ENCODE measurements at regions not wholly inside any gene's neighbourhood (a gene's known extent, or its start where the extent isn't known, plus 50 kb on each side); places are given as distances from the start of the nearest gene placed in this dataset.

- no peaks in the 10 kb centered on the region for H3K4me1 ChIP-seq (ENCODE audit: insufficient read depth)
- H3K4me3 ChIP-seq (ENCODE audit: low read depth, low read length), result no peak overlapping the region
- no peak overlapping the region for H3K27ac ChIP-seq (ENCODE audit: low read depth)
- no peak for DNase-seq (ENCODE audit: extremely low spot score)
- no peaks in the 10 kb centered on the region for H3K36me3 ChIP-seq (ENCODE audit: insufficient read depth)
Measured at GRCh38 chr18:60445341-60445740, 72.8 kb upstream of the MC4R start.

GRCh38 chr18:60446821-60447220 is 74.2 kb upstream of the MC4R start:
- no peak overlapping the region for H3K4me3 ChIP-seq (ENCODE audit: low read depth, low read length)
- H3K27ac ChIP-seq (ENCODE audit: low read depth), result no peak overlapping the region
- no peaks in the 10 kb centered on the region for H3K36me3 ChIP-seq (ENCODE audit: insufficient read depth)
- no peak for DNase-seq (ENCODE audit: extremely low spot score)
- 62% methylated on average over 5 of the region's 5 CpGs for WGBS
- H3K4me1 ChIP-seq (ENCODE audit: insufficient read depth), result no peaks in the 10 kb centered on the region

GRCh38 chr18:60448487-60449267 is 76.1 kb upstream of the MC4R start:
- Histone ChIP-seq H3K36me3 (ENCODE audit: insufficient read depth) (no peaks in the 10 kb centered on the region), H3K27ac (ENCODE audit: low read depth) (no peak overlapping the region), H3K4me1 (ENCODE audit: insufficient read depth) (no peaks in the 10 kb centered on the region), H3K4me3 (ENCODE audit: low read depth, low read length) (no peak overlapping the region)
- WGBS, result 79% methylated on average over 3 of the region's 3 CpGs
- DNase-seq (ENCODE audit: extremely low spot score), result no peak

GRCh38 chr18:60452421-60452820 is 79.8 kb upstream of the MC4R start:
- no peak for DNase-seq (ENCODE audit: extremely low spot score)
- WGBS, result 66% methylated on average over 1 of the region's 1 CpG
- H3K27ac ChIP-seq (ENCODE audit: low read depth), result no peak overlapping the region
- H3K36me3 ChIP-seq (ENCODE audit: insufficient read depth), result no peaks in the 10 kb centered on the region
- no peak overlapping the region for H3K4me3 ChIP-seq (ENCODE audit: low read depth, low read length)
- H3K4me1 ChIP-seq (ENCODE audit: insufficient read depth), result no peaks in the 10 kb centered on the region

GRCh38 chr18:60466677-60467076 is 94.1 kb upstream of the MC4R start:
- Histone ChIP-seq H3K27ac (ENCODE audit: low read depth) (no peak overlapping the region), H3K4me3 (ENCODE audit: low read depth, low read length) (no peak overlapping the region), H3K36me3 (ENCODE audit: insufficient read depth) (no peaks in the 10 kb centered on the region), H3K4me1 (ENCODE audit: insufficient read depth) (no peaks in the 10 kb centered on the region)
- 95% methylated on average over 3 of the region's 3 CpGs for WGBS
- DNase-seq (ENCODE audit: extremely low spot score), result no peak

- Histone ChIP-seq H3K27ac (ENCODE audit: low read depth) (no peak overlapping the region), H3K36me3 (ENCODE audit: insufficient read depth) (no peaks in the 10 kb centered on the region), H3K4me1 (ENCODE audit: insufficient read depth) (no peaks in the 10 kb centered on the region), H3K4me3 (ENCODE audit: low read depth, low read length) (no peak overlapping the region)
- WGBS, result 49% methylated on average over 5 of the region's 5 CpGs
- no peak for DNase-seq (ENCODE audit: extremely low spot score)
Measured at GRCh38 chr18:60469387-60470100, 97.0 kb upstream of the MC4R start.

GRCh38 chr18:60471652-60472051 is 99.1 kb upstream of the MC4R start:
- WGBS, result 99% methylated on average over 1 of the region's 1 CpG
- H3K4me3 ChIP-seq (ENCODE audit: low read depth, low read length), result no peak overlapping the region
- no peak overlapping the region for H3K27ac ChIP-seq (ENCODE audit: low read depth)
- H3K4me1 ChIP-seq (ENCODE audit: insufficient read depth), result no peaks in the 10 kb centered on the region
- H3K36me3 ChIP-seq (ENCODE audit: insufficient read depth), result no peaks in the 10 kb centered on the region
- no peak for DNase-seq (ENCODE audit: extremely low spot score)

- no peak for DNase-seq (ENCODE audit: extremely low spot score)
- Histone ChIP-seq H3K36me3 (ENCODE audit: insufficient read depth) (no peaks in the 10 kb centered on the region), H3K4me1 (ENCODE audit: insufficient read depth) (no peaks in the 10 kb centered on the region), H3K4me3 (ENCODE audit: low read depth, low read length) (no peak overlapping the region), H3K27ac (ENCODE audit: low read depth) (no peak overlapping the region)
- WGBS, result 88% methylated on average over 2 of the region's 2 CpGs
Measured at GRCh38 chr18:60485201-60485600, 112.6 kb upstream of the MC4R start.

- Histone ChIP-seq H3K27ac (ENCODE audit: low read depth) (no peak overlapping the region), H3K4me3 (ENCODE audit: low read depth, low read length) (no peak overlapping the region), H3K36me3 (ENCODE audit: insufficient read depth) (no peaks in the 10 kb centered on the region), H3K4me1 (ENCODE audit: insufficient read depth) (no peaks in the 10 kb centered on the region)
- 50% methylated on average over 4 of the region's 4 CpGs for WGBS
- no peak for DNase-seq (ENCODE audit: extremely low spot score)
Measured at GRCh38 chr18:60493066-60493465, 120.5 kb upstream of the MC4R start.

GRCh38 chr18:60499675-60500074 is 127.1 kb upstream of the MC4R start:
- WGBS, result 94% methylated on average over 4 of the region's 4 CpGs
- Histone ChIP-seq H3K4me1 (ENCODE audit: insufficient read depth) (no peaks in the 10 kb centered on the region), H3K27ac (ENCODE audit: low read depth) (no peak overlapping the region), H3K4me3 (ENCODE audit: low read depth, low read length) (no peak overlapping the region), H3K36me3 (ENCODE audit: insufficient read depth) (no peaks in the 10 kb centered on the region)
- no peak for DNase-seq (ENCODE audit: extremely low spot score)

- no peaks in the 10 kb centered on the region for H3K36me3 ChIP-seq (ENCODE audit: insufficient read depth)
- no peak overlapping the region for H3K27ac ChIP-seq (ENCODE audit: low read depth)
- 52% methylated on average over 2 of the region's 2 CpGs for WGBS
- H3K4me3 ChIP-seq (ENCODE audit: low read depth, low read length), result no peak overlapping the region
- DNase-seq (ENCODE audit: extremely low spot score), result no peak
- no peaks in the 10 kb centered on the region for H3K4me1 ChIP-seq (ENCODE audit: insufficient read depth)
Measured at GRCh38 chr18:60500960-60501359, 128.4 kb upstream of the MC4R start.

GRCh38 chr18:60502591-60502990 is 130.0 kb upstream of the MC4R start:
- 72% methylated on average over 5 of the region's 5 CpGs for WGBS
- Histone ChIP-seq H3K36me3 (ENCODE audit: insufficient read depth) (no peaks in the 10 kb centered on the region), H3K27ac (ENCODE audit: low read depth) (no peak overlapping the region), H3K4me1 (ENCODE audit: insufficient read depth) (no peaks in the 10 kb centered on the region), H3K4me3 (ENCODE audit: low read depth, low read length) (no peak overlapping the region)
- DNase-seq (ENCODE audit: extremely low spot score), result no peak

GRCh38 chr18:60503199-60503598 is 130.6 kb upstream of the MC4R start:
- H3K27ac ChIP-seq (ENCODE audit: low read depth), result no peak overlapping the region
- H3K36me3 ChIP-seq (ENCODE audit: insufficient read depth), result no peaks in the 10 kb centered on the region
- no peak for DNase-seq (ENCODE audit: extremely low spot score)
- WGBS, result 35% methylated on average over 2 of the region's 2 CpGs
- H3K4me3 ChIP-seq (ENCODE audit: low read depth, low read length), result no peak overlapping the region
- no peaks in the 10 kb centered on the region for H3K4me1 ChIP-seq (ENCODE audit: insufficient read depth)

- Histone ChIP-seq H3K27ac (ENCODE audit: low read depth) (no peak overlapping the region), H3K36me3 (ENCODE audit: insufficient read depth) (no peaks in the 10 kb centered on the region), H3K4me1 (ENCODE audit: insufficient read depth) (no peaks in the 10 kb centered on the region), H3K4me3 (ENCODE audit: low read depth, low read length) (no peak overlapping the region)
- no peak for DNase-seq (ENCODE audit: extremely low spot score)
- 84% methylated on average over 1 of the region's 1 CpG for WGBS
Measured at GRCh38 chr18:60506190-60506589, 133.6 kb upstream of the MC4R start.
